ENCODE measurements at regions not wholly inside any gene's neighbourhood (a gene's known extent, or its start where the extent isn't known, plus 50 kb on each side); places are given as distances from the start of the nearest gene placed in this dataset.

DNA sequence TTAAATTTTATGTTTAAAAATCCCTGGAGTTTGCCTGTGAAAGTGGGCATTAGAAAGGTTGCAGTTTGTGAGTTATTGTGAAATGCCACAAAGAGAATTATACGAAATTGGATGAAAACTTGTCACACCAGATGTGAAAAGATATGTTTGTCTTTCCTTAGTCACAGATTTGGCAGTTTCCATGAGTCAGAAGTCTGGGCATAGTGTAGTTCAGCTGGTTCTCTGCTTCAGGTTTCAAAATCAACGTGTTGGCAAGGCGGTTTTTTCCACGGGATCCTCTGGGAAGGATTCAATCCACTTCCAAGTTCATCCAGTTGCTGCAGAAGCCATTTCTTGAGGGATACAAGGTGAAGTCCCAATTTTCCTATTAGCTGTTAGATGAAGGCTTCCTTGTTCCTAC, 658.0 kb upstream of the CDH2 start:
- TF ChIP-seq, protein P1, sequence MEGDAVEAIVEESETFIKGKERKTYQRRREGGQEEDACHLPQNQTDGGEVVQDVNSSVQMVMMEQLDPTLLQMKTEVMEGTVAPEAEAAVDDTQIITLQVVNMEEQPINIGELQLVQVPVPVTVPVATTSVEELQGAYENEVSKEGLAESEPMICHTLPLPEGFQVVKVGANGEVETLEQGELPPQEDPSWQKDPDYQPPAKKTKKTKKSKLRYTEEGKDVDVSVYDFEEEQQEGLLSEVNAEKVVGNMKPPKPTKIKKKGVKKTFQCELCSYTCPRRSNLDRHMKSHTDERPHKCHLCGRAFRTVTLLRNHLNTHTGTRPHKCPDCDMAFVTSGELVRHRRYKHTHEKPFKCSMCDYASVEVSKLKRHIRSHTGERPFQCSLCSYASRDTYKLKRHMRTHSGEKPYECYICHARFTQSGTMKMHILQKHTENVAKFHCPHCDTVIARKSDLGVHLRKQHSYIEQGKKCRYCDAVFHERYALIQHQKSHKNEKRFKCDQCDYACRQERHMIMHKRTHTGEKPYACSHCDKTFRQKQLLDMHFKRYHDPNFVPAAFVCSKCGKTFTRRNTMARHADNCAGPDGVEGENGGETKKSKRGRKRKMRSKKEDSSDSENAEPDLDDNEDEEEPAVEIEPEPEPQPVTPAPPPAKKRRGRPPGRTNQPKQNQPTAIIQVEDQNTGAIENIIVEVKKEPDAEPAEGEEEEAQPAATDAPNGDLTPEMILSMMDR (IDR thresholded peaks at IDR 0.05; ENCODE audit: insufficient read depth, low read length) = no peak
- TF ChIP-seq, protein P2, sequence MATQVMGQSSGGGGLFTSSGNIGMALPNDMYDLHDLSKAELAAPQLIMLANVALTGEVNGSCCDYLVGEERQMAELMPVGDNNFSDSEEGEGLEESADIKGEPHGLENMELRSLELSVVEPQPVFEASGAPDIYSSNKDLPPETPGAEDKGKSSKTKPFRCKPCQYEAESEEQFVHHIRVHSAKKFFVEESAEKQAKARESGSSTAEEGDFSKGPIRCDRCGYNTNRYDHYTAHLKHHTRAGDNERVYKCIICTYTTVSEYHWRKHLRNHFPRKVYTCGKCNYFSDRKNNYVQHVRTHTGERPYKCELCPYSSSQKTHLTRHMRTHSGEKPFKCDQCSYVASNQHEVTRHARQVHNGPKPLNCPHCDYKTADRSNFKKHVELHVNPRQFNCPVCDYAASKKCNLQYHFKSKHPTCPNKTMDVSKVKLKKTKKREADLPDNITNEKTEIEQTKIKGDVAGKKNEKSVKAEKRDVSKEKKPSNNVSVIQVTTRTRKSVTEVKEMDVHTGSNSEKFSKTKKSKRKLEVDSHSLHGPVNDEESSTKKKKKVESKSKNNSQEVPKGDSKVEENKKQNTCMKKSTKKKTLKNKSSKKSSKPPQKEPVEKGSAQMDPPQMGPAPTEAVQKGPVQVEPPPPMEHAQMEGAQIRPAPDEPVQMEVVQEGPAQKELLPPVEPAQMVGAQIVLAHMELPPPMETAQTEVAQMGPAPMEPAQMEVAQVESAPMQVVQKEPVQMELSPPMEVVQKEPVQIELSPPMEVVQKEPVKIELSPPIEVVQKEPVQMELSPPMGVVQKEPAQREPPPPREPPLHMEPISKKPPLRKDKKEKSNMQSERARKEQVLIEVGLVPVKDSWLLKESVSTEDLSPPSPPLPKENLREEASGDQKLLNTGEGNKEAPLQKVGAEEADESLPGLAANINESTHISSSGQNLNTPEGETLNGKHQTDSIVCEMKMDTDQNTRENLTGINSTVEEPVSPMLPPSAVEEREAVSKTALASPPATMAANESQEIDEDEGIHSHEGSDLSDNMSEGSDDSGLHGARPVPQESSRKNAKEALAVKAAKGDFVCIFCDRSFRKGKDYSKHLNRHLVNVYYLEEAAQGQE (IDR thresholded peaks at IDR 0.05; ENCODE audit: insufficient replicate concordance, low read depth) = no peak
- TF ChIP-seq GABPA (IDR thresholded peaks at IDR 0.05; ENCODE audit: low read depth) = no peak
